K562 (cell line): ENCODE measurements at regions not wholly inside any gene's neighbourhood (a gene's known extent, or its start where the extent isn't known, plus 50 kb on each side); places are given as distances from the start of the nearest gene placed in this dataset.

Experiments
- BRD4 ChIP-seq: fragments of 200-600 bp; sonication (generic); IDR thresholded peaks from 2 replicates; pipeline ENCODE4 v1.6.1; 2017; ENCODE audit warnings: inconsistent platforms
- ETV5 ChIP-seq: sonication (generic); formaldehyde crosslinking; IDR thresholded peaks from 2 replicates; pipeline ENCODE4 v1.4.0; 2020; ENCODE audit warnings: low read depth, mild to moderate bottlenecking, missing genetic modification reagents
- HNRNPUL1 ChIP-seq: fragments of 200-400 bp; formaldehyde crosslinking; IDR thresholded peaks from 2 replicates; pipeline ENCODE4 v1.6.1; 2017; ENCODE audit warnings: low read length
- MCM5 ChIP-seq: fragments of 450-650 bp; IDR thresholded peaks from 2 replicates; pipeline ENCODE4 v1.6.1; 2016; ENCODE audit warnings: low read depth
- NCOA6 ChIP-seq: fragments of 450-650 bp; IDR thresholded peaks from 2 replicates; pipeline ENCODE4 v1.6.1; 2017; ENCODE audit warnings: mild to moderate bottlenecking
- NELFE ChIP-seq: IDR thresholded peaks from 2 replicates; pipeline ENCODE4 v1.6.1; 2011; ENCODE audit warnings: mild to moderate bottlenecking; ENCODE audit not compliant: insufficient read depth, insufficient read length
- POLR2AphosphoS2 ChIP-seq: IDR thresholded peaks from 2 replicates; pipeline ENCODE4 v1.6.1; 2012; ENCODE audit warnings: low read length, improper control_type of control experiment
- POU5F1 ChIP-seq: fragments of 150-350 bp; IDR thresholded peaks from 2 replicates; pipeline ENCODE4 v1.6.1; 2014; ENCODE audit warnings: borderline replicate concordance, low read length, low read depth, mild to moderate bottlenecking; ENCODE audit not compliant: partially characterized antibody
- PTRF ChIP-seq: fragments of 450-650 bp; IDR thresholded peaks from 2 replicates; pipeline ENCODE4 v1.6.1; 2016; ENCODE audit warnings: mild to moderate bottlenecking, missing genetic modification characterization, missing compliant biosample characterization
- PTTG1 ChIP-seq: fragments of 450-650 bp; IDR thresholded peaks from 2 replicates; pipeline ENCODE4 v1.6.1; 2016; ENCODE audit warnings: low read depth, mild to moderate bottlenecking, missing genetic modification characterization, missing compliant biosample characterization
- ZNF347 ChIP-seq: fragments of 450-650 bp; formaldehyde crosslinking; IDR thresholded peaks from 2 replicates; pipeline ENCODE4 v1.4.0; 2020; ENCODE audit warnings: low read depth, mild to moderate bottlenecking, moderate library complexity
- ZNF444 ChIP-seq: fragments of 250-450 bp; sonication (Bioruptor Pico); IDR thresholded peaks from 2 replicates; pipeline ENCODE4 v1.4.0; 2020; ENCODE audit warnings: mild to moderate bottlenecking, moderate library complexity
- TF ChIP-seq, protein P1 (sequence below): sonication (generic); formaldehyde crosslinking; IDR thresholded peaks from 2 replicates; pipeline ENCODE4 v1.8.1; 2023; ENCODE audit warnings: missing genetic modification reagents, mild to moderate bottlenecking, borderline replicate concordance
- TF ChIP-seq, protein P2 (sequence below), 2 experiments: fragments of 450-650 bp in 1 of 2; IDR thresholded peaks; 2 replicates each; pipeline ENCODE4 v1.6.1; 2011 to 2017; ENCODE audit warnings: low read depth in 2 of 2, antibody characterized with exemption in 1 of 2, borderline replicate concordance in 1 of 2, low read length in 1 of 2, mild to moderate bottlenecking in 1 of 2, mixed read lengths in 1 of 2; ENCODE audit not compliant: control insufficient read depth in 1 of 2
- TF ChIP-seq, protein P3 (sequence below): fragments of 250-450 bp; sonication (Bioruptor Pico); IDR thresholded peaks from 2 replicates; pipeline ENCODE4 v1.5.0; 2021
- TF ChIP-seq, protein P4 (sequence below), 2 experiments: fragments of 450-650 bp in 1 of 2; sonication (generic) in 1 of 2; formaldehyde crosslinking; conservative IDR thresholded peaks; 2 replicates each; pipeline versions ENCODE4 v1.4.0 to v1.8.1; 2020 to 2022; ENCODE audit warnings: mild to moderate bottlenecking in 1 of 2, missing genetic modification reagents in 1 of 2
- TF ChIP-seq, protein P5 (sequence below): fragments of 450-650 bp; formaldehyde crosslinking; IDR thresholded peaks from 2 replicates; pipeline ENCODE4 v1.4.0; 2022; ENCODE audit warnings: missing genetic modification characterization

DNA sequence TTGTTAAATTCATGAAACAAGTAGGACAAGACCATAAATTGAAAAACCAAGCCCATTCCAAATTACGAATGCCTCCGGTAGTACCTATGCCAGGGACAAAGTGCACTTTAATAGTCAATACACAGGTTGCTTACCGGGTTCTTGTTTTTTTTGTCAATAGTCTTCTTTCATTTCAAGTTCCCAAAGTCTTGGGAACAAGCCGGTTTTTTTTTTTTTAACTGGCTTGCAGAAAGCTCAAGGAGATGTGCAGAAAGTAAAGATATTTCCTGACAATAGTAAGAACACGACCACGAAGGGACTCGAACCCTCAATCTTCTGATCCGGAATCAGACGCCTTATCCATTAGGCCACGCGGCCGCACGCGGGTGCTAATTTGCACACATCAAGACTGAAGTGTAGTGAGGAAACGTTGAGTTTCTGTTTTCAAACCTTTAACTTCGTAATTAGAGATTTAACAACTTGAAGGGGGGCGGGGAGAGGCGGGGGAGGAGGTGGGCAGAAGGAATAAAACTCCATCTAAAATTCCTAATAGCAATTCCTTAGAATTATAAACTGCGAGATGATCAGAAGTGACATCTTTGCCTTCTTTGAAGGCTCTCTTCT lies 181.0 kb downstream of the TRIM27 start (continued):
- TF ChIP-seq, protein P1, sequence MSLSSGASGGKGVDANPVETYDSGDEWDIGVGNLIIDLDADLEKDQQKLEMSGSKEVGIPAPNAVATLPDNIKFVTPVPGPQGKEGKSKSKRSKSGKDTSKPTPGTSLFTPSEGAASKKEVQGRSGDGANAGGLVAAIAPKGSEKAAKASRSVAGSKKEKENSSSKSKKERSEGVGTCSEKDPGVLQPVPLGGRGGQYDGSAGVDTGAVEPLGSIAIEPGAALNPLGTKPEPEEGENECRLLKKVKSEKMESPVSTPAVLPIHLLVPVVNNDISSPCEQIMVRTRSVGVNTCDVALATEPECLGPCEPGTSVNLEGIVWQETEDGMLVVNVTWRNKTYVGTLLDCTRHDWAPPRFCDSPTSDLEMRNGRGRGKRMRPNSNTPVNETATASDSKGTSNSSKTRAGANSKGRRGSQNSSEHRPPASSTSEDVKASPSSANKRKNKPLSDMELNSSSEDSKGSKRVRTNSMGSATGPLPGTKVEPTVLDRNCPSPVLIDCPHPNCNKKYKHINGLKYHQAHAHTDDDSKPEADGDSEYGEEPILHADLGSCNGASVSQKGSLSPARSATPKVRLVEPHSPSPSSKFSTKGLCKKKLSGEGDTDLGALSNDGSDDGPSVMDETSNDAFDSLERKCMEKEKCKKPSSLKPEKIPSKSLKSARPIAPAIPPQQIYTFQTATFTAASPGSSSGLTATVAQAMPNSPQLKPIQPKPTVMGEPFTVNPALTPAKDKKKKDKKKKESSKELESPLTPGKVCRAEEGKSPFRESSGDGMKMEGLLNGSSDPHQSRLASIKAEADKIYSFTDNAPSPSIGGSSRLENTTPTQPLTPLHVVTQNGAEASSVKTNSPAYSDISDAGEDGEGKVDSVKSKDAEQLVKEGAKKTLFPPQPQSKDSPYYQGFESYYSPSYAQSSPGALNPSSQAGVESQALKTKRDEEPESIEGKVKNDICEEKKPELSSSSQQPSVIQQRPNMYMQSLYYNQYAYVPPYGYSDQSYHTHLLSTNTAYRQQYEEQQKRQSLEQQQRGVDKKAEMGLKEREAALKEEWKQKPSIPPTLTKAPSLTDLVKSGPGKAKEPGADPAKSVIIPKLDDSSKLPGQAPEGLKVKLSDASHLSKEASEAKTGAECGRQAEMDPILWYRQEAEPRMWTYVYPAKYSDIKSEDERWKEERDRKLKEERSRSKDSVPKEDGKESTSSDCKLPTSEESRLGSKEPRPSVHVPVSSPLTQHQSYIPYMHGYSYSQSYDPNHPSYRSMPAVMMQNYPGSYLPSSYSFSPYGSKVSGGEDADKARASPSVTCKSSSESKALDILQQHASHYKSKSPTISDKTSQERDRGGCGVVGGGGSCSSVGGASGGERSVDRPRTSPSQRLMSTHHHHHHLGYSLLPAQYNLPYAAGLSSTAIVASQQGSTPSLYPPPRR (CRISPR knock-in tag): no peak
- TF ChIP-seq POU5F1: no peak
- no peak for TF ChIP-seq HNRNPUL1
- TF ChIP-seq PTRF (tag): no peak
- no peak for TF ChIP-seq MCM5
- no peak for TF ChIP-seq ETV5 (CRISPR knock-in tag)
- no peak for TF ChIP-seq PTTG1 (tag)
- TF ChIP-seq, protein P2, sequence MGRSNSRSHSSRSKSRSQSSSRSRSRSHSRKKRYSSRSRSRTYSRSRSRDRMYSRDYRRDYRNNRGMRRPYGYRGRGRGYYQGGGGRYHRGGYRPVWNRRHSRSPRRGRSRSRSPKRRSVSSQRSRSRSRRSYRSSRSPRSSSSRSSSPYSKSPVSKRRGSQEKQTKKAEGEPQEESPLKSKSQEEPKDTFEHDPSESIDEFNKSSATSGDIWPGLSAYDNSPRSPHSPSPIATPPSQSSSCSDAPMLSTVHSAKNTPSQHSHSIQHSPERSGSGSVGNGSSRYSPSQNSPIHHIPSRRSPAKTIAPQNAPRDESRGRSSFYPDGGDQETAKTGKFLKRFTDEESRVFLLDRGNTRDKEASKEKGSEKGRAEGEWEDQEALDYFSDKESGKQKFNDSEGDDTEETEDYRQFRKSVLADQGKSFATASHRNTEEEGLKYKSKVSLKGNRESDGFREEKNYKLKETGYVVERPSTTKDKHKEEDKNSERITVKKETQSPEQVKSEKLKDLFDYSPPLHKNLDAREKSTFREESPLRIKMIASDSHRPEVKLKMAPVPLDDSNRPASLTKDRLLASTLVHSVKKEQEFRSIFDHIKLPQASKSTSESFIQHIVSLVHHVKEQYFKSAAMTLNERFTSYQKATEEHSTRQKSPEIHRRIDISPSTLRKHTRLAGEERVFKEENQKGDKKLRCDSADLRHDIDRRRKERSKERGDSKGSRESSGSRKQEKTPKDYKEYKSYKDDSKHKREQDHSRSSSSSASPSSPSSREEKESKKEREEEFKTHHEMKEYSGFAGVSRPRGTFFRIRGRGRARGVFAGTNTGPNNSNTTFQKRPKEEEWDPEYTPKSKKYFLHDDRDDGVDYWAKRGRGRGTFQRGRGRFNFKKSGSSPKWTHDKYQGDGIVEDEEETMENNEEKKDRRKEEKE (IDR thresholded peaks at IDR 0.05; ENCODE audit: borderline replicate concordance in 1 of 2, control insufficient read depth in 1 of 2, low read depth in 2 of 2, low read length in 1 of 2): no peak
- TF ChIP-seq, protein P3, sequence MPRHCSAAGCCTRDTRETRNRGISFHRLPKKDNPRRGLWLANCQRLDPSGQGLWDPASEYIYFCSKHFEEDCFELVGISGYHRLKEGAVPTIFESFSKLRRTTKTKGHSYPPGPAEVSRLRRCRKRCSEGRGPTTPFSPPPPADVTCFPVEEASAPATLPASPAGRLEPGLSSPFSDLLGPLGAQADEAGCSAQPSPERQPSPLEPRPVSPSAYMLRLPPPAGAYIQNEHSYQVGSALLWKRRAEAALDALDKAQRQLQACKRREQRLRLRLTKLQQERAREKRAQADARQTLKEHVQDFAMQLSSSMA (CRISPR knock-in tag): no peak
- TF ChIP-seq, protein P4, sequence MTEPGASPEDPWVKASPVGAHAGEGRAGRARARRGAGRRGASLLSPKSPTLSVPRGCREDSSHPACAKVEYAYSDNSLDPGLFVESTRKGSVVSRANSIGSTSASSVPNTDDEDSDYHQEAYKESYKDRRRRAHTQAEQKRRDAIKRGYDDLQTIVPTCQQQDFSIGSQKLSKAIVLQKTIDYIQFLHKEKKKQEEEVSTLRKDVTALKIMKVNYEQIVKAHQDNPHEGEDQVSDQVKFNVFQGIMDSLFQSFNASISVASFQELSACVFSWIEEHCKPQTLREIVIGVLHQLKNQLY (CRISPR knock-in tag; conservative IDR thresholded peaks at IDR 0.05): no peak
- no peak for TF ChIP-seq ZNF444 (CRISPR knock-in tag)
- TF ChIP-seq NELFE: no peak
- peak; percentile 69; the same call in 1 of the 2 replicates for TF ChIP-seq BRD4
- TF ChIP-seq NCOA6: no peak
- TF ChIP-seq ZNF347: no peak
- TF ChIP-seq, protein P5, sequence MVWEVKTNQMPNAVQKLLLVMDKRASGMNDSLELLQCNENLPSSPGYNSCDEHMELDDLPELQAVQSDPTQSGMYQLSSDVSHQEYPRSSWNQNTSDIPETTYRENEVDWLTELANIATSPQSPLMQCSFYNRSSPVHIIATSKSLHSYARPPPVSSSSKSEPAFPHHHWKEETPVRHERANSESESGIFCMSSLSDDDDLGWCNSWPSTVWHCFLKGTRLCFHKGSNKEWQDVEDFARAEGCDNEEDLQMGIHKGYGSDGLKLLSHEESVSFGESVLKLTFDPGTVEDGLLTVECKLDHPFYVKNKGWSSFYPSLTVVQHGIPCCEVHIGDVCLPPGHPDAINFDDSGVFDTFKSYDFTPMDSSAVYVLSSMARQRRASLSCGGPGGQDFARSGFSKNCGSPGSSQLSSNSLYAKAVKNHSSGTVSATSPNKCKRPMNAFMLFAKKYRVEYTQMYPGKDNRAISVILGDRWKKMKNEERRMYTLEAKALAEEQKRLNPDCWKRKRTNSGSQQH (CRISPR knock-in tag): no peak; the same call in 1 of the 2 replicates
- TF ChIP-seq POLR2AphosphoS2: no peak
